Colonic mucosa (tissue), 4 donors: ENCODE measurements at regions not wholly inside any gene's neighbourhood (a gene's known extent, or its start where the extent isn't known, plus 50 kb on each side); places are given as distances from the start of the nearest gene placed in this dataset.

Source experiments
- DNase-seq: peaks from one replicate; pipeline ENCODE4 v3.0.0-alpha.2; 2020
- H3K27ac ChIP-seq: fragments of 200-600 bp; one replicate; pipeline ENCODE4 v1.8.0; 2021
- H3K27me3 ChIP-seq: fragments of 200-600 bp; one replicate; pipeline ENCODE4 v1.8.0; 2021
- H3K36me3 ChIP-seq: fragments of 200-600 bp; one replicate; pipeline ENCODE4 v1.8.0; 2021
- H3K4me1 ChIP-seq: fragments of 200-600 bp; one replicate; pipeline ENCODE4 v1.8.0; 2021; ENCODE audit warnings: mild to moderate bottlenecking
- H3K4me3 ChIP-seq: fragments of 200-600 bp; one replicate; pipeline ENCODE4 v1.8.0; 2021
- H3K9ac ChIP-seq, 2 donors: one replicate each; pipeline ENCODE4 v1.7.0; 2013; ENCODE audit warnings: control low read depth in 2 of 2, low read depth in 2 of 2, low read length in 2 of 2
- H3K9me3 ChIP-seq: fragments of 200-600 bp; one replicate; pipeline ENCODE4 v1.8.0; 2021
- CTCF ChIP-seq: fragments of 200-600 bp; IDR thresholded peaks from one replicate; pipeline ENCODE4 v1.8.0; 2022; ENCODE audit warnings: antibody characterized with exemption, mild to moderate bottlenecking
- intact Hi-C: fragments of 100-400 bp; cut with DNase I; formaldehyde crosslinking; loops from one replicate; pipeline ENCODE4 v1.14.1; 2022
- donor health status: healthy.
- donor health status: DM: no; HTN: no; CAD: no.
- donor health status: DM: no; HTN: no; CAD: no.

DNA sequence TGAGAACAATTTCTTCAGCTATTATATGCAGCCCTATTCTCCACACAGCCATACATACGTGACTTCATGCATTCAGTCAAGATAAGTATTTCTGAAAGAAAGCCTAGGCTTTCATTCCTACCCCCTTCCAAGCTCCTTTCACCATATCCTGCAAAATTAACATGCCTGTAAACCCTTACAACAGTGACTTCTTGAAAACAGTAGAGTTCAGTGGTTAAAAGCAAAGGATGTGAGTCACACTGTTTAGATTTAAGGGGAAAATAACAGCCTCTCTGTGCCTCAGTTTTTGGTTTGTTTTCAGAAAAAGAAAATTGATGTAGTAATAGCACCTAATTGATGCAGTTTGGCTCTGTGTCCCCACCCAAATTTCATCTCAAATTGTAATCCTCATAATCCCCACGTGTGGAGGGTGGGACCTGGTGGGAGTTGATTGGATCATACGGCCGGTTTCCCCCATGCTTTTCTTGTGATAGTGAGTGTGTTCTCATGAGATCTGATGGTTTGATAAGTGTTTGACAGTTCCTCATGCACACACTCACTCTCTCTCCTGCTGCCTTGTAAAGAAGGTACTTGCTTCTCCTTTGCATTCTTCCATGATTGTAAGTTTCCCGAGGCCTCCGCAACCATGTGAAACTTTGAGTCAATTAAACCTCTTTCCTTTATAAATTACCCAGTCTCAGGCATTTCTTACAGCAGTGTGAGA is 264.8 kb downstream of the CETN3 start:
- no peak for TF ChIP-seq CTCF
- H3K4me3 ChIP-seq = no peak overlapping the region
- H3K4me1 ChIP-seq = no peaks in the 10 kb centered on the region
- DNase-seq = no peak
- H3K9me3 ChIP-seq = no peaks in the 10 kb centered on the region
- H3K36me3 ChIP-seq = no peaks in the 10 kb centered on the region
- no peaks in the 10 kb centered on the region for H3K27me3 ChIP-seq
- H3K27ac ChIP-seq = no peak overlapping the region
- intact Hi-C loops = no loop called here
- no peak overlapping the region for H3K9ac ChIP-seq

DNA sequence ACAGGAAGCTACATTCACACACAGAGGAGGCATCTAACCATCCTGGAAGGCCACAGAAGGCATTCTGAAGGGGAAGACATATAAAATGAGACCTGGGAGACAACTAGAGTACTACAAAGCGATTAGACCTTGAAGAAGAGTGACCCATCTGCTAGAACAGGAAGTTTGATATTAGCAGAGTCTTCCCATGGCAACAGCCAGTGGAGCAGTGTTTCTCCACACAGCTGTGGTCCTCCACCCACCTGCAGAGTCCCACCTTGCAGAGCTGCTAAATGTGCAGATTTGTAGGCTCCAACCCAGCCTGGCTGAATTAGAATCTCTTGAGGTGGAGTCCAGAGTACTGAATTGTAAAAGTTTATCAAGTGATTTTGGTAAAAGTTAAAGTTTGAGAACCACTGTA is 267.0 kb downstream of the CETN3 start:
- Histone ChIP-seq H3K27me3 (no peaks in the 10 kb centered on the region), H3K36me3 (no peaks in the 10 kb centered on the region), H3K9ac (no peak overlapping the region), H3K27ac (no peak overlapping the region), H3K4me3 (no peak overlapping the region), H3K9me3 (no peaks in the 10 kb centered on the region), H3K4me1 (no peaks in the 10 kb centered on the region)
- intact Hi-C loops = no loop called here
- no peak for DNase-seq
- no peak for TF ChIP-seq CTCF

DNA sequence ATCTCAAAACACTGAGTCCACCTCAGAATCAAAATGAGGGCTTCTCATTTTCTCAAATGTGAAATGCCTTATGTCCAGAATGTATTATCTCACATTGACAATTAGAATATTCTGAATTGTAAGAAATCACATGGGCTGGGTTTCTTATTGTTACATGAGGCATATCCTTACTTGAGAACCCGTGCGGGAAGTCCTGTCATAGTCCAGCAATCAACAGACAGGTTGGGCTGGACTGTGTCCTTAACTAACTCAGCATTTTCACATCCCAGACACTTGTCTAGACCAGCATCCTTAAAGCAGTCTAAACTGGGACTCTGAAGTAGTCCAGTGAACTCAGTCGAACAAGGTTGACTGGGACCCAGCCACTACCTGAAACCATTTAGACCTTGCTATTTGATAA is 267.6 kb downstream of the CETN3 start:
- Histone ChIP-seq H3K4me1 (no peaks in the 10 kb centered on the region), H3K9ac (no peak overlapping the region), H3K9me3 (no peaks in the 10 kb centered on the region), H3K4me3 (no peak overlapping the region), H3K27me3 (no peaks in the 10 kb centered on the region), H3K27ac (no peak overlapping the region), H3K36me3 (no peaks in the 10 kb centered on the region)
- DNase-seq = no peak
- no peak for TF ChIP-seq CTCF
- intact Hi-C loops = no loop called here

DNA sequence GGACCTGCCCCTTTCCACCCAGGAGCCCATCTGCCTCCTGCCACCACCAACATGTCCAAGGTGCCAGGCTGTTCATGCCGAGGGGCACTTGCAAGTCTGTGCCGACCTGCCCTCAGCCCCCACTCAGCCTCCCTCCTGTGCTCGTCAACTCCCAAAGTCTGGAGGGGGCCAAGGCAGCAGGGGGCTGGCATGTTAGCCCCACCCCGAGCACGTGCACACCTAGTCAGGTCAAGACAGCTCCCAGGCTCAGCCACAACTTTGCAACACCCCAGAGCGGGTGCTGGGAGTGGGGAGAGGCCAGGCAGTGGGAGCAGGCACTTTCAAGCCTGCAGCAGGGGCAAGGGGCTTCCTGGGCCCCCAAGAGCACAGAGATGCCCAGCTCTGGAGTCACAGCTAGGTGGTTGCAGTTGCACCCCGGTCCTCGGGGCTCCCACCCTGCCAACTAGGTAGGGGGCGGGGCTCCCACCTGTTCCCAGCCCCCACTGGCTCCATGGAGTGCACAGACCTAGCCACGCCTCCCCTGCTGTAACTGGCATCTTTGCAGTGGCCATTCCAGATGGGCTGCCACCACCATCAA is 272.5 kb downstream of the CETN3 start:
- Histone ChIP-seq H3K27me3 (no peaks in the 10 kb centered on the region), H3K27ac (no peak overlapping the region), H3K9ac (no peak overlapping the region), H3K4me3 (no peak overlapping the region), H3K36me3 (no peaks in the 10 kb centered on the region), H3K9me3 (no peaks in the 10 kb centered on the region), H3K4me1 (no peaks in the 10 kb centered on the region)
- intact Hi-C loops = no loop called here
- DNase-seq = no peak
- no peak for TF ChIP-seq CTCF

GRCh38 chr5:90135779-90136378 is 273.7 kb downstream of the CETN3 start:
- Histone ChIP-seq H3K4me1 (no peaks in the 10 kb centered on the region), H3K36me3 (no peaks in the 10 kb centered on the region), H3K27ac (no peak overlapping the region), H3K9me3 (no peaks in the 10 kb centered on the region), H3K4me3 (no peak overlapping the region), H3K27me3 (no peaks in the 10 kb centered on the region), H3K9ac (no peak overlapping the region)
- intact Hi-C loops = loop anchor here (2.0 kb wide), 1 partner anchor 129 kb away; no protein-coding TSS in a partner anchor
- DNase-seq = peak; percentile 34
- TF ChIP-seq CTCF = peak; percentile 60
